ENCODE measurements at regions not wholly inside any gene's neighbourhood (a gene's known extent, or its start where the extent isn't known, plus 50 kb on each side); places are given as distances from the start of the nearest gene placed in this dataset.

GRCh38 chr11:15618583-15619032, 503.9 kb downstream of the INSC start:
- DNase-seq (ENCODE audit: low read depth): no peak

DNA sequence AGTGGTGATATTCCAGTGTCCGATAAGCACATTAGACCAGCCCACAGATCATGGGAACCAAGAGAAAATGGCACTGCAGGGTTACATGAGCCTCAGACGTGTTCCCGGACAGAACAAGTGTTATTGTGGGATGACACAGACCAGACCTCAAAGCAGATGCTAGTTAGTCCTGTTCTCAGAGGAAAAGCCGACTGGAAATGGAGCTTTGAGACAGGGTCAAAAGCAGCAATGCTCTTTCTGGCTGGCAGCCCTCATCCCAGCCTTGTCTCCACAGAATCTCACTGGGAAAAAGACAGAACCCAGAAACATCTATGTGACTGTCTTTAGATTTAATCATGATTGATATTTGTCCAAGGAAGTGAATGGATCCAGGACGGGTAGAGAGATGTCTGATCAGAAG, 506.8 kb downstream of the INSC start:
- DNase-seq (ENCODE audit: low read depth): no peak

DNA sequence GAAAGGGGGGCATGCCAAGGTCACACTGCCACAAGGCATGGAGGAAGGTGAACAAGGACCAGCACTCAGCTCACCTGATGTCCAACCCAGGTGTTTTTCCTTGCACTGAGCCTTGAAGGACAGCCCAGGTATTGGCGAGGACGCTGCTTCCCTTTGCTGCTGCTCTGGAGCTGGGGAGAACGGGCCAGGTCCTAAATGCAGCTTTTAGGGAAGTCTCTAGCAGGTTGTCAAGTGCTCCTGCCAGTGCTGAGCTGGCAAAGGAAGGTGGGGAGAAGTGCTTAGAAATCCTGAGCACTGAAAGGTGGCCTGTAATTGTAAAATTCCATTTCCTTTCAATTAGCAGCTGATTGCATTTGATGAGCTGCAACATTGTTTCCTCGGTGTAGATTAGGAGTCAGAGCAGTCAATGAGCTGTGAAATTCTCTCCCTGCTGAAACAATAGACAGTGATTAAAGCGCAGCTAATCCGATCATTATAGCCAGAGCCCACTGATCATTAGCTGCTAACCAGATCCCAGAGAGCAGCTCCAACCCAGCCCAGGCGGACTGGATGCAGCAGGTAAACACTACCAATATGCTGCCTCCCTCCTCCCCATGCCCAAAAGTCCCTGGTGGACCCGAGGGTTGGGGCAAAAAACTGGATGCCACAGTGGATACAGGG, 507.6 kb downstream of the INSC start:
- DNase-seq (ENCODE audit: low read depth): no peak

DNA sequence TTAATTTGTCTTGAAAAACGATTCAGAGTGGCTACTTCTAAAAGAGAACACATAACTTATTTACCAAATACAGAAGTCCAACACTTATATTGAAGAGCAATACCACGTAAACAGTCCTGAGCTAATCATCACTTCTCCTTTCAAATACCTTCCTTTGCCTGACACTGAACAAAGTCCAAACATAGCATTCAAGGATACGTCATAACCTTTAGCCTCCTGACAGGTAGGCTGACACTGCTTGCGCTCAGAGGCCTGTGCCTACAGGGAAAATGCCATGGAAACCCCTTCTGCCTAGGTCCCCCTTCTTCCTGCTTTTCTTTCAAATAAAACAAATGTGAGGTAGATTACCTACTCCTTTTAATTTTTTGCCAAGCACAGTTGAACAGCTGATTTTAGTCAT, 510.0 kb downstream of the INSC start:
- DNase-seq (ENCODE audit: low read depth): no peak

DNA sequence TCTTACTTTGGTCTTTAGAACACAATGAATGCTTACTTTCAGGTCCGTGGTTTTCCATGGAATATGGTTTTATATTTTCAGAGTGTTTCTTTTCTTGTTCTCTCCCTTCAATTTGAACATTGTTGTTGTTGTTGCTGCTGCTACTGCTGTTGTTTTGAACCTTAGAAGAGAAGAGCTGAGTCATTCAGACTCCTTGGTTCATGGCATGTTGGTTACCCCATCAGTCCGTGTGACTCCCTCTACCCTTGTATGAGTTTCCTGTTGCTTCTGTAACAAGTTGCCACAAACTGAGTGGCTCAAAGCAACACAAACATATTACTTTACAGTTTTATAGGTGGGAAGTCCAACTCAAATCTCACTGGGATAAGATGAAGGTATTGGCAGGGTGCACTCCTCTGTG, 511.0 kb downstream of the INSC start:
- DNase-seq (ENCODE audit: low read depth): no peak

GRCh38 chr11:15627560-15627959, 512.8 kb downstream of the INSC start:
- peak; percentile 1 for DNase-seq (ENCODE audit: low read depth)

- DNase-seq (ENCODE audit: low read depth): no peak
Measured at GRCh38 chr11:15629690-15630321, 515.1 kb downstream of the INSC start.

DNA sequence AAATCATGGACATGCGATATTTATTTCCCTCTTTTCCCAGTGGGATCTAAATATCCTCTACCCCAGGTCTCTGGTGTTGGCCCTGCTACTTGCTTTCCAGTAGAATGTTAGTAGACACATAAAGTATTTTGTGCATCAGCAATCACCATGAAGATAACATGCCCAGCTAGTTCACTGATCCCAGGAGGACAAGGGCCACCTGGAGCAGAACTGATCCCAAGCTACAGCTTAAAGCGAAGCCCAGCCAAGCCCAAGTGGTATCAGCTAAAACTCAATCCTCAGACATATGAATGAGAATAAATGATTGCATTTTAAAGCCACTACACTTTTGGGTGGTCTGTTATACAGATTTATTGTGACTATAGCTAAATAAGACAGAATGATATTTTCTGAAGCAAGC, 516.2 kb downstream of the INSC start:
- no peak for DNase-seq (ENCODE audit: low read depth)

GRCh38 chr11:15635521-15635920, 520.8 kb downstream of the INSC start:
- DNase-seq (ENCODE audit: low read depth): no peak

DNA sequence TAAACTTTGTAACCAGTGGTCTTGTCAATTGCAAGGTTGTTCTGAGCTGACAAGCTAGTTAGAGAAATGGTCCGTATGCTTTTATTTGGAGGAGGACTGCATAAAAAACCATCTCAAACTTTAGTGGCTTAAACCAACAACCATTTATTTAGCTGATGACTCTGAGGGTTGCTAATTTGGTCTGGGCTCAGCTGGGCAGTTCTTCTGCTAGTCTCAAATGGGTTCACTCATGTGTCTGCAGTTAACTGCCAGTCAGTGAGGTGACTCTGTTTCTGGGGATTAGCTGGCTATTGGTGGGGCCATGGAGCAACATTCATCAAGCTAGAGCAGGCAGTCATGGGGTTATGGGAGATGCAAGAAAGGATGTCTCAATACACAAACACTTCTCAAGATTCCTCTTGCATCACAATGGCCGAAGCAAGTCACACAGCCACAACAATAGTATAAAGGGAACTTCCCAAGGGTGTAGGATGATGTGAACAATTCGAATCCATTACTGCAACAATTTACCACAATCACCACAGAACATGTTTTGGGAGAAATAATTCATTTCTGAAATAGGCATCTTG, 521.9 kb downstream of the INSC start:
- no peak for DNase-seq (ENCODE audit: low read depth)

- DNase-seq (ENCODE audit: low read depth): no peak
Measured at GRCh38 chr11:15638386-15638787, 523.7 kb downstream of the INSC start.

- DNase-seq (ENCODE audit: low read depth): no peak
Measured at GRCh38 chr11:15640318-15640717, 525.6 kb downstream of the INSC start.

- DNase-seq (ENCODE audit: low read depth): no peak
Measured at GRCh38 chr11:15641271-15642045, 526.7 kb downstream of the INSC start.

- DNase-seq (ENCODE audit: low read depth): no peak
Measured at GRCh38 chr11:15645201-15645600, 530.5 kb downstream of the INSC start.

DNA sequence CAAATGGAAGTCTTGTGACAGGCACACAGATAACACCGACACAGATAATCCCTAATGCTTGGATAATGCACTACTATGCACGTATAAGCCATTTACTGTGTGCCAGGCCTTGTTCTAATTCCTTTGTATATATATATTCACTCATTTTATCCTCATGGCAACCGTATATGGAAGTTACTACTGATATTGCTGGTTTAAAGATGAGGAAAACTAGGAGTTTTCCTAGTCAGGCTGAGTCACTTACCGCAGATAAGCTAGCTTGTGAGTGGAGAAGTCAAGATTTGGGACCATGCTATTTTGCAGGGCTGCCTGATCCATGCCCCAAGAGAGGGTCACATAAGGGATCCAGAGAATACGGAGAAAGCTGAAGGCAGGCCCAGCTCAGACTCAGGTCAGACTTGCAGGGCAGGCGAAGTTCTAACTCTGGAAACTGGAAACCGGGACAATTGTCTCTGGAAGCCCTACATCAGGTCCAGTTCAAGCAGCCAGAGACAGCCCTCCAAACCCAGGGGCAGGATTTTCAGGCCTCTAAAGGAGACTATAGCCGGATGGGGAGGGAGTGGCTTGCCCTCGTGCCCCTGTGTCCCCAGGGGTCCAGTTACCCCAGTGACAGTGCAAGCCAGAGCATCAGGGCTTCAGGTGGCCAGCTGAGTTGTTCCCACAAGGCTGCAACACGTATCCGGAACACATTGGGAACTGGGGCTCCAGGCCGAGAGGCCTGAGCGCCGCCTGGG, 534.8 kb downstream of the INSC start:
- no peak for DNase-seq (ENCODE audit: low read depth)

GRCh38 chr11:15650105-15650938, 535.6 kb downstream of the INSC start:
- DNase-seq (ENCODE audit: low read depth): peak; percentile 90

GRCh38 chr11:15651033-15651432, 536.3 kb downstream of the INSC start:
- no peak for DNase-seq (ENCODE audit: low read depth)

DNA sequence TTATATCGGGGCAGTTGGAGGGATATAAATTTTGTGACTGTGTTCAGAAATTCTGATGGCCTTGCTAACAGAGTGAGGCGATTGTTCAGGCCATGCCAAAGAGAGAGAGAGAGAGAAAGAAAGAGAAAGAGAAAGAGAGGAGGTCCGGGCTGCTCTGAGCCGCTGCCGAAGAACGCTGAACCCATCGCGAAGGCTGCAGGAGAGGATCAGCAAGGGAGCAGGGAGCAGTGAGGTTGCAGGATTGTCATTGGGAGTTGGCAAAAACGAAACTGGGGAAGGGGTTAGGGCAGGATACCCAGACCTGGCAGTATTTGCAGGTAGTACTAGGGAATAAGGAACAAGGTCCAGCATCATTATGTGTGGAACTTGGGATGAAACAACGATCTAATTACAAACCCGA, 537.1 kb downstream of the INSC start:
- DNase-seq (ENCODE audit: low read depth): no peak

- DNase-seq (ENCODE audit: low read depth): no peak
Measured at GRCh38 chr11:15653191-15653710, 538.5 kb downstream of the INSC start.

- no peak for DNase-seq (ENCODE audit: low read depth)
Measured at GRCh38 chr11:15654451-15654850, 539.7 kb downstream of the INSC start.

DNA sequence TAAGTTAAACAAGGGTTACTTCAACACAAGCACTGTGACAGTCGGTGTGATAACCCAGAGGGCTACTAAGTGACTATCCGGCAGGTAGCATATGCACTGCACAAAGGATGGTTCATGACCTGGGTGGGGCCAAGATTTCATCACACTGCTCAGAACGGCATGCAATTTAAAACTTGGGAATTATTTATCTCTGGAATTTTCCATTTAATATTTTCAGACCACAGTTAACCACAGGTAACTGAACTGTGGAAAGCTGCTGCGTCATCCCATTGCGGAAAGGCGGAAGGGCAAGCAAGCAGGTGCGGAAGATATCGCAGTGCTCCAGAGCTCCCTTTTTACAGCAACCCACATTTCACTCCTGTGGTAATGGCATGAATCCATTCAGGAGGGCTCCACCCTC, 540.8 kb downstream of the INSC start:
- DNase-seq (ENCODE audit: low read depth): no peak
